Thoracic aorta (tissue), 2 donors: ENCODE measurements at regions not wholly inside any gene's neighbourhood (a gene's known extent, or its start where the extent isn't known, plus 50 kb on each side); places are given as distances from the start of the nearest gene placed in this dataset.

ENCODE experiments used
- ATAC-seq: fragments of 150-250 bp; one replicate; pipeline ENCODE4 v1.8.0; 2017; ENCODE audit warnings: low read depth; ENCODE audit not compliant: insufficient number of reproducible peaks, low FRiP score
- DNase-seq: peaks from one replicate; pipeline ENCODE4 v3.0.0-alpha.2; 2020; ENCODE audit warnings: low spot score
- H3K27ac ChIP-seq, 2 donors: fragments of 200-600 bp; sonication (generic); 1 replicate in 1 of 2; 2 replicates in 1 of 2; pipeline ENCODE4 v1.5.1; 2016; ENCODE audit warnings: mild to moderate bottlenecking in 2 of 2, moderate library complexity in 2 of 2
- H3K27me3 ChIP-seq: fragments of 200-600 bp; sonication (generic); replicated peaks from 2 replicates; pipeline ENCODE4 v1.6.0; 2016; ENCODE audit warnings: mild to moderate bottlenecking; ENCODE audit not compliant: insufficient read depth
- H3K36me3 ChIP-seq: fragments of 200-600 bp; sonication (generic); one replicate; pipeline ENCODE4 v1.5.1; 2016
- H3K4me1 ChIP-seq, 2 donors: fragments of 200-600 bp; sonication (generic); 1 replicate in 1 of 2; 2 replicates in 1 of 2; pipeline versions ENCODE4 v1.5.1 to v1.6.0; 2016; ENCODE audit warnings: low read depth in 2 of 2, mild to moderate bottlenecking in 1 of 2; ENCODE audit not compliant: control insufficient read depth in 1 of 2
- H3K4me3 ChIP-seq: fragments of 200-600 bp; sonication (generic); 2 replicates; pipeline ENCODE4 v1.5.1; 2016; ENCODE audit warnings: mild to moderate bottlenecking
- H3K9me3 ChIP-seq: fragments of 200-600 bp; sonication (generic); 2 replicates; pipeline ENCODE4 v1.5.1; 2016
- CTCF ChIP-seq: fragments of 200-600 bp; sonication (generic); IDR thresholded peaks from one replicate; pipeline ENCODE4 v1.5.1; 2019; ENCODE audit warnings: antibody characterized with exemption

DNA sequence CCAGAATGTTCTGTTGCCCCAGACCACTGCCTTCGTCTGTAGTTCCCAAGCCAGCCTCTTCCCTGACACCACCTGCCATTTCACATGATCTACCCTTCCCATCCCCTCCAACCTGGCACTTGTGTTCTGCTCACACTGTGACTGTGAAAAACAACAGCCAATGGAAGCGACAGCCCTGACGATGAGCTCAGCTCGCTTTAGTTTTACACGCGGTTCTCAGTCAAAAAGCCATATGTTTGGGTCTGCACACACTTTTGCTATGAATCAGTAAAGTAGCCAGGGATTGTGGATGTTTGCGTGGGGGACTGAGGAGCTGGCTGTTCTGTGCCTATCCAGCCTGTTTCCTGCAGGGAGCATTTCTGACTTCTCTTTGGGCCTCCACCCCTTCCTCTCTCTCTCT lies 282.7 kb downstream of the WDR11 start:
- H3K27ac ChIP-seq: no peak overlapping the region
- no peaks in the 10 kb centered on the region for H3K36me3 ChIP-seq
- no peak for TF ChIP-seq CTCF
- no peaks in the 10 kb centered on the region for H3K9me3 ChIP-seq
- H3K27me3 ChIP-seq: no peaks in the 10 kb centered on the region
- no peak for DNase-seq
- ATAC-seq: no peak
- no peaks in the 10 kb centered on the region for H3K4me1 ChIP-seq
- no peak overlapping the region for H3K4me3 ChIP-seq

DNA sequence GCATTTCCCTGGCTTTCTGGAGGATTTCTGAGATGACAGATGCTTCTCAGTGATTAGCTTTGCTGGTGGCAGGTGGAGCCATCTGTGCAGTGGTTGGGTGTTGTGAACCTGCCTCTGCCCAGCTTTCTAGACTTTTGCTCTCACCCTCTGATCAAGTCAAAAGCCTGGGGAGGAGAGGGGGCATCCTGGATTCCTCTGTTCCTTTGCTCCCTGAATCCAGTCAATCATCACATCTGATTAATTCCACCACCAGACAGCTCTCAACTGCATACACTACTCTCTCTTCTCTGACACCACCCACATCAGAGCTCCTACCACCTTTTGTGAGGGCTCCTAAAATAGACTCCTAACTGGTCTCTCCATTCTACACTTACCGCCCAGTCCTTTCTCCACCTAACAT lies 283.5 kb downstream of the WDR11 start:
- no peak for TF ChIP-seq CTCF
- H3K9me3 ChIP-seq: no peaks in the 10 kb centered on the region

GRCh38 chr10:121135512-121135911 lies 284.4 kb downstream of the WDR11 start:
- ATAC-seq (no peak), DNase-seq (no peak)
- H3K4me1 ChIP-seq: no peaks in the 10 kb centered on the region
- H3K27ac ChIP-seq: no peak overlapping the region
- TF ChIP-seq CTCF: no peak
- H3K27me3 ChIP-seq: no peaks in the 10 kb centered on the region
- H3K36me3 ChIP-seq: no peaks in the 10 kb centered on the region
- H3K9me3 ChIP-seq: no peaks in the 10 kb centered on the region
- no peak overlapping the region for H3K4me3 ChIP-seq

More for the DNA sequence above, 283.5 kb downstream of the WDR11 start:
- Histone ChIP-seq H3K36me3 (no peaks in the 10 kb centered on the region), H3K27ac (no peak overlapping the region), H3K27me3 (no peaks in the 10 kb centered on the region), H3K4me1 (no peaks in the 10 kb centered on the region), H3K4me3 (no peak overlapping the region)
- DNase-seq: no peak
- no peak for ATAC-seq

DNA sequence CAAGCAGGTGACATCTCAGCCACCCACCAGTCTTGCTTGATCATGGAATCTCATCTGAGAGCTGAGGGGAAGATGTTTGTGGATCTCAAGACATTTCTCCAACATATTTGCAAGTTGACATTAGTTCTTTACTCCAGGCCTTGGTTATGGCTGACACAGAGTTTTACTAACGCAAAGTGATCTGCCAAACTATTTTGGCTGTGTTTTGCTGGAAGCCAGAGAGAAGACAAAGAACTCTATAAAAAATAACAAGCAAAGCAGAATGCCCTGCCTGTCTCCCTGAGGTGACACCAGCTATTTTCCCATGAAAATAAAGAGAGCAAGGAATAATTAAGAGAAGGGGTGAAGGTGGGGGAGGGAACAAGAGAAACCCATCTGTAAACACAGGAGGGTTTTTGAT lies 286.4 kb downstream of the WDR11 start:
- no peaks in the 10 kb centered on the region for H3K27me3 ChIP-seq
- TF ChIP-seq CTCF: no peak
- H3K9me3 ChIP-seq: no peaks in the 10 kb centered on the region
- no peak for DNase-seq
- no peak overlapping the region for H3K27ac ChIP-seq
- ATAC-seq: no peak
- no peak overlapping the region for H3K4me3 ChIP-seq
- H3K4me1 ChIP-seq: no peaks in the 10 kb centered on the region
- no peaks in the 10 kb centered on the region for H3K36me3 ChIP-seq

DNA sequence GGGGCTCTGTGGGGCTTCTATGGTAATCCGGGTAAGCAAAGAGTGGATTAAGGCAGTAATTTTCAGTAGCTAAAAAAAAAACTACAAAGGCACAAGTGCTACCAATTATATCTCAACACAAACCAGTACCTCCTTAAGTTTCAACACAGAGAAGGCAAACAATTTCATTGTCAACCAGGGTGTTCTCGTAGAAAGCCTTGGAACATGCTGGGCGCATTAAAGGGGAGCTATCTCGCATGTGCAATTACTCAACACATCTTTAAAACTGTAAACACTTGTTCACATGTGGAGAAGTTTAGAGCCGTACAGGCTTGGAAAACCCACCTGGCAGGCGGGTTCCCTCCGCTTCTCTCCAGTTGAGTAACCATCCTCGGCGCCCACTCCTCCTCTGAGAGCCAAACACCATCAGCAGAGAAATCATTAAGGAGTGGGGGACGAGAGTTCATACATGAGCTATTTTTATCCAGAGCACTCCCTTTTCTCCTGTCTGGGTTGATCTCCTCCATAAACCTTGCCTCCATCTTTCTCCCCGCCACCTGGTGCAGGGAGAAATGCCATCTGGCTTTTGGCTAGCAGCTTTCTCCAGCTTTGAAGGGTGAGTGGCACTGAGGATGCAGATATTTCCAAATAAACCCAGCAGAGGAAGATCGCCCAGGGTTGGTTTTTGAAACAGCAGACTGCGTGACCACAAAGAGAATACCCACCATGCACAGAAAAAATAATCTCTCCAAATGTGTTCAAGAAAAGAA lies 287.1 kb downstream of the WDR11 start:
- Histone ChIP-seq H3K9me3 (no peaks in the 10 kb centered on the region), H3K4me3 (no peak overlapping the region), H3K36me3 (no peaks in the 10 kb centered on the region), H3K4me1 (no peaks in the 10 kb centered on the region), H3K27ac (no peak overlapping the region), H3K27me3 (no peaks in the 10 kb centered on the region)
- ATAC-seq (no peak), DNase-seq (no peak)
- no peak for TF ChIP-seq CTCF
